BLaER1 treated with 17β-estradiol and CSF1 and Interleukin-3, amounts not matched to agents 10 nM and 100 nM (cell line): ENCODE measurements at regions not wholly inside any gene's neighbourhood (a gene's known extent, or its start where the extent isn't known, plus 50 kb on each side); places are given as distances from the start of the nearest gene placed in this dataset.
"Not testable (repeated sequence)": the region's sequence is repeated elsewhere in the genome, so short reads cannot be mapped to it uniquely, and the experiment has no call there.

Source experiments
- H3K27ac ChIP-seq, 11 experiments: shearing (Covaris generic); formaldehyde crosslinking; 2 replicates each; pipeline ENCODE4 v1.8.1; 2022
- H3K27me3 ChIP-seq, 11 experiments: shearing (Covaris generic); formaldehyde crosslinking; 2 replicates each; pipeline ENCODE4 v1.8.1; 2022
- H3K36me3 ChIP-seq, 11 experiments: shearing (Covaris generic); formaldehyde crosslinking; 2 replicates each; pipeline ENCODE4 v1.8.1; 2022
- H3K4me1 ChIP-seq, 10 experiments: shearing (Covaris generic); formaldehyde crosslinking; 2 replicates each; pipeline ENCODE4 v1.8.1; 2022
- H3K4me2 ChIP-seq, 11 experiments: shearing (Covaris generic); formaldehyde crosslinking; 2 replicates each; pipeline ENCODE4 v1.8.1; 2022
- H3K4me3 ChIP-seq, 10 experiments: shearing (Covaris generic); formaldehyde crosslinking; 2 replicates each; pipeline ENCODE4 v1.8.1; 2022
- H3K9ac ChIP-seq, 11 experiments: shearing (Covaris generic); formaldehyde crosslinking; 2 replicates each; pipeline ENCODE4 v1.8.1; 2022
- H3K9me3 ChIP-seq, 11 experiments: shearing (Covaris generic); formaldehyde crosslinking; replicated peaks in 1 of 11; 2 replicates each; pipeline ENCODE4 v1.8.1; 2022
- H4K20me1 ChIP-seq, 11 experiments: shearing (Covaris generic); formaldehyde crosslinking; 2 replicates each; pipeline ENCODE4 v1.8.1; 2022
- Cebpa-rat ChIP-seq, 11 experiments: shearing (Covaris generic); IDR thresholded peaks; 2 replicates each; pipeline ENCODE4 v1.8.1; 2022

GRCh38 chr17:20852239-20852989, 190.4 kb downstream of the USP22 start:
- H4K20me1 ChIP-seq: no peaks in the 10 kb centered on the region
- peak overlapping the region; percentile 51 to 87 (median 68) for H3K4me2 ChIP-seq
- no peaks in the 10 kb centered on the region; a peak in 2 of 22 replicates for H3K9me3 ChIP-seq
- TF ChIP-seq Cebpa-rat (IDR thresholded peaks at IDR 0.05): no peak
- peak overlapping the region in 8 of 10 experiments; percentile 25 to 51 (median 40); a peak in 13 of 20 replicates for H3K4me3 ChIP-seq
- no peaks in the 10 kb centered on the region for H3K36me3 ChIP-seq
- peaks cover 0 to 7% (median 0%) of the 10 kb centered on the region in 10 experiments; a peak in 2 of 20 replicates for H3K4me1 ChIP-seq
- H3K27ac ChIP-seq: no peak overlapping the region
- 0 out of 22 replicates have a peak overlapping the region, but pooled peaks of 1 of the 11 experiments have one; percentile 11 for H3K9ac ChIP-seq
- H3K27me3 ChIP-seq: peaks cover 0 to 8% (median 0%) of the 10 kb centered on the region in 11 experiments; a peak in 5 of 22 replicates

- TF ChIP-seq Cebpa-rat (IDR thresholded peaks at IDR 0.05): no peak
- Histone ChIP-seq H3K4me1 (peaks cover 0 to 7% (median 0%) of the 10 kb centered on the region in 10 experiments; a peak in 2 of 20 replicates), H4K20me1 (no peaks in the 10 kb centered on the region), H3K27me3 (peaks cover 0 to 8% (median 0%) of the 10 kb centered on the region in 11 experiments; a peak in 5 of 22 replicates), H3K4me2 (peak overlapping the region; percentile 51 to 87 (median 68); a peak in 16 of 22 replicates), H3K9ac (no peak overlapping the region), H3K9me3 (no peaks in the 10 kb centered on the region; a peak in 2 of 22 replicates), H3K36me3 (no peaks in the 10 kb centered on the region), H3K4me3 (peak overlapping the region in 3 of 10 experiments; percentile 40 to 51 (median 41); a peak in 3 of 20 replicates), H3K27ac (no peak overlapping the region)
These were observed 189.8 kb downstream of the USP22 start for GRCh38 chr17:20852990-20853370.

- H4K20me1 ChIP-seq, H3K9ac ChIP-seq, H3K9me3 ChIP-seq, H3K36me3 ChIP-seq, H3K4me3 ChIP-seq, H3K4me1 ChIP-seq, H3K27me3 ChIP-seq, H3K4me2 ChIP-seq, H3K27ac ChIP-seq: not testable (repeated sequence)
These were observed 186.8 kb downstream of the USP22 start for GRCh38 chr17:20855910-20856470.

- H4K20me1 ChIP-seq, H3K27ac ChIP-seq, H3K9ac ChIP-seq, H3K27me3 ChIP-seq, H3K9me3 ChIP-seq, H3K4me3 ChIP-seq, H3K36me3 ChIP-seq, H3K4me1 ChIP-seq, H3K4me2 ChIP-seq: not testable (repeated sequence)
These were observed 176.2 kb downstream of the USP22 start for GRCh38 chr17:20866444-20867209.

GRCh38 chr17:20867436-20867937, 175.3 kb downstream of the USP22 start:
- not testable (repeated sequence) for H4K20me1 ChIP-seq, H3K36me3 ChIP-seq, H3K27me3 ChIP-seq, H3K9ac ChIP-seq, H3K9me3 ChIP-seq, H3K4me2 ChIP-seq, H3K4me3 ChIP-seq, H3K27ac ChIP-seq, H3K4me1 ChIP-seq

GRCh38 chr17:20867938-20868661, 174.7 kb downstream of the USP22 start:
- H3K36me3 ChIP-seq, H4K20me1 ChIP-seq, H3K4me3 ChIP-seq, H3K9ac ChIP-seq, H3K4me1 ChIP-seq, H3K9me3 ChIP-seq, H3K27me3 ChIP-seq, H3K27ac ChIP-seq, H3K4me2 ChIP-seq: not testable (repeated sequence)

- H3K4me2 ChIP-seq, H4K20me1 ChIP-seq, H3K27me3 ChIP-seq, H3K9me3 ChIP-seq, H3K9ac ChIP-seq, H3K36me3 ChIP-seq, H3K27ac ChIP-seq, H3K4me3 ChIP-seq, H3K4me1 ChIP-seq: not testable (repeated sequence)
These were observed 174.2 kb downstream of the USP22 start for GRCh38 chr17:20868662-20869007.

- H3K27ac ChIP-seq, H4K20me1 ChIP-seq, H3K4me1 ChIP-seq, H3K4me2 ChIP-seq, H3K27me3 ChIP-seq, H3K4me3 ChIP-seq, H3K36me3 ChIP-seq, H3K9me3 ChIP-seq, H3K9ac ChIP-seq: not testable (repeated sequence)
These were observed 169.6 kb downstream of the USP22 start for GRCh38 chr17:20873173-20873572.

GRCh38 chr17:20873688-20874328, 169.0 kb downstream of the USP22 start:
- not testable (repeated sequence) for H3K4me3 ChIP-seq, H4K20me1 ChIP-seq, H3K9me3 ChIP-seq, H3K4me2 ChIP-seq, H3K27me3 ChIP-seq, H3K9ac ChIP-seq, H3K36me3 ChIP-seq, H3K27ac ChIP-seq, H3K4me1 ChIP-seq

- H3K4me1 ChIP-seq, H3K9ac ChIP-seq, H3K9me3 ChIP-seq, H3K4me3 ChIP-seq, H3K4me2 ChIP-seq, H3K27me3 ChIP-seq, H4K20me1 ChIP-seq, H3K27ac ChIP-seq, H3K36me3 ChIP-seq: not testable (repeated sequence)
These were observed 165.4 kb downstream of the USP22 start for GRCh38 chr17:20877384-20877783.
